HepG2 (cell line): ENCODE measurements at regions not wholly inside any gene's neighbourhood (a gene's known extent, or its start where the extent isn't known, plus 50 kb on each side); places are given as distances from the start of the nearest gene placed in this dataset.

Experiments
- ATF6 ChIP-seq: sonication (generic); formaldehyde crosslinking; conservative IDR thresholded peaks from 2 replicates; pipeline ENCODE4 v1.4.0; 2020; ENCODE audit warnings: missing genetic modification reagents
- POLR2AphosphoS5 ChIP-seq: IDR thresholded peaks from 2 replicates; pipeline ENCODE4 v1.6.1; 2012; ENCODE audit warnings: low read depth, low read length
- ZSCAN21 ChIP-seq: sonication (generic); formaldehyde crosslinking; IDR thresholded peaks from 2 replicates; pipeline ENCODE4 v1.8.0; 2022; ENCODE audit warnings: mild to moderate bottlenecking, missing genetic modification reagents, moderate library complexity, borderline replicate concordance

- no peak for TF ChIP-seq ATF6 (CRISPR knock-in tag)
- TF ChIP-seq ZSCAN21 (CRISPR knock-in tag), result no peak
- no peak for TF ChIP-seq POLR2AphosphoS5
These were observed 310.6 kb upstream of the PIK3C3 start for GRCh38 chr18:41644466-41644865.
